ENCODE measurements at regions not wholly inside any gene's neighbourhood (a gene's known extent, or its start where the extent isn't known, plus 50 kb on each side); places are given as distances from the start of the nearest gene placed in this dataset.
"Not testable (repeated sequence)": the region's sequence is repeated elsewhere in the genome, so short reads cannot be mapped to it uniquely, and the experiment has no call there.

DNA sequence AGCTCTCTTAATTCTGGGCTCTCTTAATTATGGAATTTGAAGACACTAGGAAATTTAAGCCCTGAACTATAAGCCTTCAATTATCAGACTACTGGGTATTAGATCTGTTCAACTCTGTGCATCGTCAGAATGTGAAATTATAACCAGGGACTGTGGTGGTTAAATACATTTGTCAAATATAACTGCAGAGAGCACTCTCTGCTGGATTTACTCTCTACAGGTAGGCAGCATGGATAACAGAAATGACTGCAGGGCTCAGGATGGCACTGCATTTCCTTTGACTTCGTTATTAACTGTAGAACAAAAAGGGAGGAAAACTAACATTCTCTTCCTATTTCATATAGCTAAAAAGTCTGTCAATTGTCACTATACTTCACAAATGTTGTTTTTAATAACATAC is 310.1 kb upstream of the RASGEF1B start:
- TF ChIP-seq LARP7 (IDR thresholded peaks at IDR 0.05) (no peak), HDAC2 (IDR thresholded peaks at IDR 0.05) (no peak), PML (IDR thresholded peaks at IDR 0.05; ENCODE audit: low read length) (no peak), ZZZ3 (IDR thresholded peaks at IDR 0.05; ENCODE audit: control insufficient read depth, insufficient read length, low read depth) (no peak), CREB1 (IDR thresholded peaks at IDR 0.05; ENCODE audit: low read depth) (no peak), EP300 (IDR thresholded peaks at IDR 0.05; ENCODE audit: borderline replicate concordance in 1 of 2, control insufficient read depth in 1 of 2, low read depth in 2 of 2, low read length in 2 of 2) (no peak), EED (IDR thresholded peaks at IDR 0.05; ENCODE audit: low read depth) (no peak), SRF (IDR thresholded peaks at IDR 0.05; ENCODE audit: low read depth in 2 of 2, low read length in 2 of 2) (no peak), SIN3A (IDR thresholded peaks at IDR 0.05; ENCODE audit: low read depth, low read length) (no peak), BMI1 (IDR thresholded peaks at IDR 0.05; ENCODE audit: borderline replicate concordance) (no peak)
- TF ChIP-seq, protein P1, sequence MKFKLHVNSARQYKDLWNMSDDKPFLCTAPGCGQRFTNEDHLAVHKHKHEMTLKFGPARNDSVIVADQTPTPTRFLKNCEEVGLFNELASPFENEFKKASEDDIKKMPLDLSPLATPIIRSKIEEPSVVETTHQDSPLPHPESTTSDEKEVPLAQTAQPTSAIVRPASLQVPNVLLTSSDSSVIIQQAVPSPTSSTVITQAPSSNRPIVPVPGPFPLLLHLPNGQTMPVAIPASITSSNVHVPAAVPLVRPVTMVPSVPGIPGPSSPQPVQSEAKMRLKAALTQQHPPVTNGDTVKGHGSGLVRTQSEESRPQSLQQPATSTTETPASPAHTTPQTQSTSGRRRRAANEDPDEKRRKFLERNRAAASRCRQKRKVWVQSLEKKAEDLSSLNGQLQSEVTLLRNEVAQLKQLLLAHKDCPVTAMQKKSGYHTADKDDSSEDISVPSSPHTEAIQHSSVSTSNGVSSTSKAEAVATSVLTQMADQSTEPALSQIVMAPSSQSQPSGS (IDR thresholded peaks at IDR 0.05; ENCODE audit: low read length) = no peak
- no peaks in the 10 kb centered on the region for H3K9me3 ChIP-seq (replicated peaks; ENCODE audit: control insufficient read depth, insufficient read depth, low read length)
- H2AFZ ChIP-seq (ENCODE audit: control insufficient read depth, low read depth, low read length) = no peak overlapping the region
- RAD21 ChIA-PET (ENCODE audit: unreplicated experiment) = no interaction called here
- no peak overlapping the region for H3K27ac ChIP-seq (ENCODE audit: control insufficient read depth, insufficient read depth)
- 12% methylated on average over 2 of the region's 2 CpGs for WGBS (ENCODE audit: insufficient coverage, insufficient replicate concordance, low lambda C conversion rate, missing lambda C conversion rate)
- no peak for ATAC-seq
- H3K4me2 ChIP-seq (ENCODE audit: control insufficient read depth, insufficient read depth) = no peak overlapping the region
- H3K36me3 ChIP-seq (ENCODE audit: control insufficient read depth in 2 of 2, insufficient read depth in 2 of 2, low read length in 1 of 2) = no peaks in the 10 kb centered on the region
- H3K4me3 ChIP-seq = no peak overlapping the region
- POLR2A ChIA-PET = no interaction called here
- H3K4me1 ChIP-seq (ENCODE audit: control insufficient read depth, insufficient read depth, low read length) = no peaks in the 10 kb centered on the region
- no peaks in the 10 kb centered on the region for H3K27me3 ChIP-seq (replicated peaks in 1 of 2; ENCODE audit: control insufficient read depth in 2 of 2, insufficient read depth in 2 of 2, low read length in 1 of 2)
- intact Hi-C loops (cut with micrococcal nuclease; ENCODE audit: unreplicated experiment) = no loop called here
- in situ Hi-C loops (cut with MboI) = no loop called here
- CTCF ChIA-PET = no interaction called here
- no peak for DNase-seq (ENCODE audit: low read depth, low spot score)
- H3K79me2 ChIP-seq (ENCODE audit: control insufficient read depth, insufficient read depth, low read length) = no peaks in the 10 kb centered on the region
- no TSS peak for BruUV-seq (replicated peaks)
- FAIRE-seq = no peak
- no peak overlapping the region for H3K9ac ChIP-seq (ENCODE audit: control insufficient read depth, insufficient read depth, low read length)
- H4K20me1 ChIP-seq (ENCODE audit: control insufficient read depth, insufficient read depth) = no peaks in the 10 kb centered on the region
- SMC1A ChIA-PET (ENCODE audit: uncharacterized antibody, unreplicated experiment) = no interaction called here

DNA sequence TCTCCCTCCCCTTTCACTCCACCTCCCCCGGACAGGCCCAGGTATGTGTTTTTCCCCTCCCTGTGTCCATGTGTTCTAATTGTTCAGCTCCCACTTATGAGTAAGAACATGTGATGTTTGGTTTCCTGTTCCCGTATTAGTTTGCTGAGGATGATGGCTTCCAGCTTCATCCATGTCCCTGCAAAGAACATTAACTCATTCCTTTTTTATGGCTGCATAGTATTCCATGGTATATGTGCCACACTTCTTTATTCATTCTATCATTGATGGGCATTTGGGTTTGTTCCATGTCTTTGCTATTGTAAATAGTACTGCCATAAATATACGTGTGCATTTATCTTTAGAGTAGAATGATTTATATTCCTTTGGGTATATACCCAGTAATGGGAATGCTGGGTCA is 306.0 kb upstream of the RASGEF1B start:
- H4K20me1 ChIP-seq (ENCODE audit: control insufficient read depth, insufficient read depth); POLR2A ChIA-PET; H3K9me3 ChIP-seq (replicated peaks; ENCODE audit: control insufficient read depth, insufficient read depth, low read length); H2AFZ ChIP-seq (ENCODE audit: control insufficient read depth, low read depth, low read length); intact Hi-C loops (cut with micrococcal nuclease; ENCODE audit: unreplicated experiment); BruUV-seq (replicated peaks); ATAC-seq; H3K36me3 ChIP-seq (ENCODE audit: control insufficient read depth in 2 of 2, insufficient read depth in 2 of 2, low read length in 1 of 2); H3K79me2 ChIP-seq (ENCODE audit: control insufficient read depth, insufficient read depth, low read length); H3K27me3 ChIP-seq (replicated peaks in 1 of 2; ENCODE audit: control insufficient read depth in 2 of 2, insufficient read depth in 2 of 2, low read length in 1 of 2); in situ Hi-C loops (cut with MboI); H3K4me1 ChIP-seq (ENCODE audit: control insufficient read depth, insufficient read depth, low read length); H3K4me2 ChIP-seq (ENCODE audit: control insufficient read depth, insufficient read depth); H3K27ac ChIP-seq (ENCODE audit: control insufficient read depth, insufficient read depth); RAD21 ChIA-PET (ENCODE audit: unreplicated experiment); DNase-seq (ENCODE audit: low read depth, low spot score); FAIRE-seq; H3K4me3 ChIP-seq; H3K9ac ChIP-seq (ENCODE audit: control insufficient read depth, insufficient read depth, low read length); SMC1A ChIA-PET (ENCODE audit: uncharacterized antibody, unreplicated experiment): not testable (repeated sequence)
- CTCF ChIA-PET = interaction anchor here (1.2 kb wide), 1 partner anchor 310 kb away, joined by 3 read pairs; no protein-coding TSS in a partner anchor
- 35% methylated on average over 3 of the region's 3 CpGs for WGBS (ENCODE audit: insufficient coverage, insufficient replicate concordance, low lambda C conversion rate, missing lambda C conversion rate)

Data from GM12878 (cell line).